HUES6 (cell line): ENCODE measurements at regions not wholly inside any gene's neighbourhood (a gene's known extent, or its start where the extent isn't known, plus 50 kb on each side); places are given as distances from the start of the nearest gene placed in this dataset.
"Not testable (repeated sequence)": the region's sequence is repeated elsewhere in the genome, so short reads cannot be mapped to it uniquely, and the experiment has no call there.

Experiments
- H3K27ac ChIP-seq: 2 replicates; pipeline ENCODE4 v1.7.0; 2013; ENCODE audit warnings: low read depth, mild to moderate bottlenecking, low read length, inconsistent platforms
- H3K27me3 ChIP-seq: 2 replicates; pipeline ENCODE4 v1.6.1; 2013; ENCODE audit warnings: low read length; ENCODE audit not compliant: control insufficient read depth, insufficient read depth
- H3K36me3 ChIP-seq: 2 replicates; pipeline ENCODE4 v1.6.1; 2013; ENCODE audit warnings: low read length; ENCODE audit not compliant: control insufficient read depth, insufficient read depth
- H3K4me1 ChIP-seq: 2 replicates; pipeline ENCODE4 v1.6.1; 2013; ENCODE audit warnings: low read length; ENCODE audit not compliant: control insufficient read depth, insufficient read depth
- H3K4me3 ChIP-seq: 2 replicates; pipeline ENCODE4 v1.5.1; 2013; ENCODE audit warnings: low read depth, low read length
- H3K9ac ChIP-seq: one replicate; pipeline ENCODE4 v1.6.1; 2013; ENCODE audit warnings: mild to moderate bottlenecking, low read length
- H3K9me3 ChIP-seq: 2 replicates; pipeline ENCODE4 v1.6.1; 2013; ENCODE audit warnings: low read depth, low read length; ENCODE audit not compliant: control insufficient read depth, insufficient read depth

DNA sequence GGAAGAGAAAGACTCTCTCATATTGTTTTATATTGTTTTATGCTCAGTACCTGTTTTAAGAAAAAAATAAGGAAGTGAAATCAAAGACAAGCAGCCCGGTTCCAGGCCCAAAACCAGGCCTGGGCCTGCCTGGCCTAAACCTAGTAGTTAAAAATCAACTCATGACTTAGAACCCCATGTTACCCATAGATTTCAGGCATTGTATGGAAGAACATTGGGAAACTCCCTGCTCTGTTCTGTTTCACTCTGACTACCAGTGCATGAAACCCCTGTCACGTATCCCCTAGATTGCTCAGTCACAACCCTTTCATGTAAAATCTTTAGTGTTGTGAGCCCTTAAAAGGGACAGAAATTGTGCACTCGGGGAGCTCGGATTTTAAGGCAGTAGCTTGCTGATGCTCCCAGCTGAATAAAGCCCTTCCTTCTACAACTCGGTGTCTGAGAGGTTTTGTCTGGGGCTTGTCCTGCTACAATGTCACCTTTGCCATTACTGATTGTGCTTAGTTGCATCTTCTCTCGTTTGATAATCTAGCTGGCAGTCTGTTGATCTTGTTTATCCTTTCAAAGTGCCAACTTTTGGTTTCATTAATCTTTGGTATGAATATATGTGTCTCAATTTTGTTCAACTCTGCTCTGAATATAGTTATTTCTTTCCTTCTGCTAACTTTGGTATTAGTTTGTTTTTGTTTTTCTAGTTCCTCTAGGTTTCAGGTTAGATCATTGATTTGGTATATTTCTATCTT, 842.8 kb upstream of the NDST4 start:
- H3K36me3 ChIP-seq, H3K27me3 ChIP-seq, H3K9ac ChIP-seq, H3K9me3 ChIP-seq, H3K4me1 ChIP-seq, H3K4me3 ChIP-seq, H3K27ac ChIP-seq: not testable (repeated sequence)

DNA sequence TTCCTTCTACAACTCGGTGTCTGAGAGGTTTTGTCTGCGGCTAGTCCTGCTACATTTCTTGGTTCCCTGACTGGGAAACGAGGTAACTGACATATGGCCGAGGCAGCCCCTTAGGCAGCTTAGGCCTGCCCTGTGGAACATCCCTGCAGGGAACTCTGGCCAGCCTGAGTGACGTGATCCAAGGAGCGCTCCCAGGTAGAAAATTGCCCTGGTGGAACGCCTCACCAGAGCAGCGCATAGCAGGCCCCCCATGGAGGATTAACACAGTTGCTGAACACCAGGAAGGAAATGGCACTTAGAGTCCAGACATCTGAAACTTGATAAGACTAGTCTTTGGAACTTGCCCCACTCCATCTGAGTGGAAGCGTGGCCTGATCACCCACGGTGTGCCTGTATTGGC, 837.4 kb upstream of the NDST4 start:
- Histone ChIP-seq H3K27me3 (no peaks in the 10 kb centered on the region), H3K4me3 (no peak overlapping the region), H3K9ac (no peak overlapping the region), H3K36me3 (no peaks in the 10 kb centered on the region), H3K9me3 (no peaks in the 10 kb centered on the region), H3K27ac (no peak overlapping the region), H3K4me1 (no peaks in the 10 kb centered on the region; the same call in 1 of the 2 replicates)

- not testable (repeated sequence) for H3K27me3 ChIP-seq, H3K36me3 ChIP-seq, H3K9me3 ChIP-seq, H3K27ac ChIP-seq, H3K4me1 ChIP-seq, H3K9ac ChIP-seq, H3K4me3 ChIP-seq
Observed at GRCh38 chr4:115949974-115950743, 836.7 kb upstream of the NDST4 start.

DNA sequence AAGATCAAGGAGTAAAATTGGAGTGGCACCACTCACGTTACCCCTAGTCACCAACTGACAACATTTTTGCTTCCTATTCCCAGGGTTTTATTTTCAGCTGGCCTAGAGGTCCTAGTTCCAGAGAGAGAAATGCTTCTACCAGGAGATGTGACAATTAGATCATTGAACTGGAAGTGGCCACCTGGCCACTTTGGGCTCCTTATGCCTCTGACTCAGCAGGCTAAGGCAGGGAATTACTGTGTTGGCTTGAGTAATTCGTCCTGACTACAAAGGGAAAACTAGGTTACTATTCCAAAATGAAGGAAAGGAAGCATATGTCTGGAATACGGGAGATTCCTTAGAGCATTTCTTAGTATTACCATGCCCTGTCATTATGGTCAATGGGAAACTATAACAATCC, 831.6 kb upstream of the NDST4 start:
- H3K4me1 ChIP-seq: no peaks in the 10 kb centered on the region; the same call in 1 of the 2 replicates
- no peaks in the 10 kb centered on the region for H3K27me3 ChIP-seq
- H3K27ac ChIP-seq: no peak overlapping the region
- H3K4me3 ChIP-seq: no peak overlapping the region
- H3K9ac ChIP-seq: no peak overlapping the region
- peaks cover 13% of the 10 kb centered on the region for H3K9me3 ChIP-seq
- no peaks in the 10 kb centered on the region for H3K36me3 ChIP-seq

- no peak overlapping the region for H3K27ac ChIP-seq
- no peaks in the 10 kb centered on the region; the same call in 1 of the 2 replicates for H3K4me1 ChIP-seq
- H3K4me3 ChIP-seq: no peak overlapping the region
- H3K36me3 ChIP-seq: no peaks in the 10 kb centered on the region
- peaks cover 13% of the 10 kb centered on the region for H3K9me3 ChIP-seq
- no peaks in the 10 kb centered on the region for H3K27me3 ChIP-seq
- no peak overlapping the region for H3K9ac ChIP-seq
Observed at GRCh38 chr4:115944146-115944905, 830.9 kb upstream of the NDST4 start.

- no peak overlapping the region for H3K4me3 ChIP-seq
- H3K27me3 ChIP-seq: no peaks in the 10 kb centered on the region
- H3K27ac ChIP-seq: no peak overlapping the region
- H3K36me3 ChIP-seq: no peaks in the 10 kb centered on the region
- no peak overlapping the region for H3K9ac ChIP-seq
- peaks cover 6% of the 10 kb centered on the region for H3K9me3 ChIP-seq
- no peaks in the 10 kb centered on the region for H3K4me1 ChIP-seq
Observed at GRCh38 chr4:115938764-115939443, 825.5 kb upstream of the NDST4 start.

DNA sequence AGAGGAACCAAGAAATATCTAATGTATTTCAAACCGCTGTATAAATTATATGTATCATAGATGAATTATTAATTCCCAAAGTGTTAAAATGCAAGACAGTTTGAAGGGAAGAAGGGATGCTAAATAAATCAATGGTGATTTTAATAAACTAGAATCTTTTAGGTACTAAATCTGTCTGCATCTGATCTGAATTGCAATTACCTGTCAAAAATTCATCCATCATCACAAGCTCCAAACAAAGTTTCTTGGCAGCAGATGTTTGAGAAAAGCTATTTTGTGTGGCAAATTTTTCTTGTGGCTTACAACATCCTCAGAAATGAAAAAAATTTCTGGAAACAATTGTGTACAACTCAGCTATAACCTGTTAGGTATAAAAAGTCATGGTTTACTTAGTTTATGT, 816.0 kb upstream of the NDST4 start:
- no peak overlapping the region for H3K4me3 ChIP-seq
- H3K36me3 ChIP-seq: no peaks in the 10 kb centered on the region
- H3K27ac ChIP-seq: no peak overlapping the region
- H3K9me3 ChIP-seq: no peaks in the 10 kb centered on the region
- H3K4me1 ChIP-seq: no peaks in the 10 kb centered on the region
- H3K27me3 ChIP-seq: no peaks in the 10 kb centered on the region
- no peak overlapping the region for H3K9ac ChIP-seq

DNA sequence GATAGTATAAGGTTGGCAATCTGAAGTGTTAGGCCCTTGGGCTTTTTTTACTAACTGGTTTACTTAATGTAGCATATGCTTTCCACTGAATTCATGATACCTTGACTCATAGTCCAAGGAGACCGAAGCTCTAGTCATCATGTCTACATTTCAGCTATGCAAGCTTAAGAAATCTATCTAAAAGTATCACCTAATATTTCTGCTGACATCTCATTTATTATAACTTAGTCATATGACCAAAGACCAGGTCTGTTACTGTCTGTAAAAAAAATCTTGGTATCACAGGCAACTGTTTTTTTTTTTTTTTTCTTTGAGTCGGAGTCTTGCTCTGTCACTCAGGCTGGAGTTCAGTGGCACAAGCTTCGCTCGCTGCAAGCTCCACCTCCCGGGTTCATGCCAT, 814.0 kb upstream of the NDST4 start:
- Histone ChIP-seq H3K4me1 (no peaks in the 10 kb centered on the region), H3K27ac (no peak overlapping the region), H3K27me3 (no peaks in the 10 kb centered on the region), H3K36me3 (no peaks in the 10 kb centered on the region), H3K9me3 (no peaks in the 10 kb centered on the region), H3K9ac (no peak overlapping the region), H3K4me3 (no peak overlapping the region)

- Histone ChIP-seq H3K4me1 (no peaks in the 10 kb centered on the region), H3K36me3 (no peaks in the 10 kb centered on the region), H3K4me3 (no peak overlapping the region), H3K27ac (no peak overlapping the region), H3K9ac (no peak overlapping the region), H3K27me3 (no peaks in the 10 kb centered on the region), H3K9me3 (no peaks in the 10 kb centered on the region)
Observed at GRCh38 chr4:115923152-115923551, 809.7 kb upstream of the NDST4 start.

GRCh38 chr4:115920637-115921036, 807.2 kb upstream of the NDST4 start:
- Histone ChIP-seq H3K36me3 (no peaks in the 10 kb centered on the region), H3K4me3 (no peak overlapping the region), H3K27ac (no peak overlapping the region), H3K27me3 (no peaks in the 10 kb centered on the region), H3K9me3 (no peaks in the 10 kb centered on the region), H3K4me1 (no peaks in the 10 kb centered on the region), H3K9ac (no peak overlapping the region)
